CD4-positive, alpha-beta T cell treated with Interleukin-15 for 4 hours (primary cell): ENCODE measurements at regions not wholly inside any gene's neighbourhood (a gene's known extent, or its start where the extent isn't known, plus 50 kb on each side); places are given as distances from the start of the nearest gene placed in this dataset.

Experiments used
- DNase-seq: peaks from one replicate; pipeline ENCODE4 v3.0.0-alpha.2; 2020; ENCODE audit warnings: low spot score

- DNase-seq, result no peak
Observed at GRCh38 chr7:68438016-68438415, 1160.3 kb upstream of the AUTS2 start.

DNA sequence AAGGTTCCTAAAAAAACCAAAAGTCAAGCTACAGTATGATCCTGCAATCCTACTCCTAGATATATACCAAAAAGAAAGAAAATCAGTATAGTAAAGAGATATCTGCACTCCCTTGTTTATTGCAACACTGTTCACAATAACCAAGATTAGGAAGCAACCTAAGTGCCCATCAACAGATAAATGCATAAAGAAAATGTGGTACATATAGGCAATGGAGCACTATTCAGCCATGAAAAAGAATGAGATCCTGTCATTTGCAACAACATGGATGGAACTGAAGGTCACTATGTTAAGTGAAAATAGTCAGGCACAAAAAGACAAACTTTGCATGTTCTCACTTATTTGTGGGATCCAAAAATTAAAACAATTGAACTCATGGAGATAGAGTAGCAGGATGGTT is 1159.5 kb upstream of the AUTS2 start:
- DNase-seq, result no peak

DNA sequence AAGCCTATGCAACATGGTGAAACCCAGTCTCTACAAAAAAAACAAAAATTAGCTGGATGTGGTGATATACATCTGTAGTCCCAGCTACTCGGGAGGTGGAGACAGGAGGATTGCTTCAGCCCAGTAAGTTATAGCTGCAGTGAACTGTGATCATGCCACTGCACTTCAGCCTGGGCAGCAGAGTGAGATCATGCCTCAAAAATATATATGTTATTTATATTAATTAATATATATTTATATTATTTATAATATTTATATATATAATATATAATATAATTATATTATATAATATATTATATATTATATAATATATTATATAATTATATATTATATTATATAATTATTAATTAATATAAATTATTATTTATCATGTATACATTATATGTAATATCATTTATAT is 1158.4 kb upstream of the AUTS2 start:
- no peak for DNase-seq

GRCh38 chr7:68440866-68441265 is 1157.4 kb upstream of the AUTS2 start:
- no peak for DNase-seq

GRCh38 chr7:68441645-68442044 is 1156.6 kb upstream of the AUTS2 start:
- DNase-seq, result no peak

GRCh38 chr7:68442931-68443631 is 1155.2 kb upstream of the AUTS2 start:
- no peak for DNase-seq

- no peak for DNase-seq
Observed at GRCh38 chr7:68444042-68444441, 1154.2 kb upstream of the AUTS2 start.

DNA sequence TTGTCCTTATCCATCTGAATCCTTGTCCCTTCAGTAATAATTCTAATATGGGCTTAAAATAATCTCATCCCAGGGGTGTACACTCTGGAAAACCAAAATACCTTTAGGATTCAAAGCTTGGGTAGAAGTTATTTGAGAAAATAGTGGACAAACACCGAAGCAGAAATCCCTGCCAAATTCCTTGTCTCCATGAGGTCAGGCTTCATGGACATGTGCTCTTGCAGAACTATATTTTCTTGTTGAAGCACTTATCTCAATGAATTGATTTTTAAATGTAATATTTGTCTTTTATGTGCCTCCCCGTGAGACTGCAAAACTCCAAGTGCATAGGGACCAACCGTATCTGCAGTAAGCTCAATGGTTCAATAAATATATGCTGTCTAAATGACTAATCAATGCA is 1153.3 kb upstream of the AUTS2 start:
- DNase-seq, result no peak

- DNase-seq, result no peak
Observed at GRCh38 chr7:68446183-68446582, 1152.1 kb upstream of the AUTS2 start.

- no peak for DNase-seq
Observed at GRCh38 chr7:68449099-68449498, 1149.2 kb upstream of the AUTS2 start.

DNA sequence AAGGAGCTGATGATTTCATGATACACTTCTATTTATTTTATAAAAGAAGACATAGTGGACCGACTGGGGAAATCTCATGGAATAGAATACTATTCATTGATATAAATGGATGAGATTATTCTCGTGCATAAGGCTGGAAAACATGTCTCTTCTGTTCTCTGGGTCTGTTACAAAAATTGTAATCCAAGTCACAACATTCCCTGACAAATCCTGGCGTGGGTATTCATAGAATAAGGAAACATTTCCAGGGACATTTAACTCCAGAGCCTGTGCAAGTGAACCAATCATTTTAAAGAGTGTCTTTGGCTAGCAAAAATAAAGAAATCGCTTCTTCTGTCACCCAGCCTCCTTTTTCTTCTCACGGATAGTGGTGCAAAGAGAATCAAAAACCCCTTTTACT is 1148.5 kb upstream of the AUTS2 start:
- no peak for DNase-seq

- DNase-seq, result no peak
Observed at GRCh38 chr7:68454931-68455330, 1143.3 kb upstream of the AUTS2 start.

- DNase-seq, result no peak
Observed at GRCh38 chr7:68456469-68456868, 1141.8 kb upstream of the AUTS2 start.

DNA sequence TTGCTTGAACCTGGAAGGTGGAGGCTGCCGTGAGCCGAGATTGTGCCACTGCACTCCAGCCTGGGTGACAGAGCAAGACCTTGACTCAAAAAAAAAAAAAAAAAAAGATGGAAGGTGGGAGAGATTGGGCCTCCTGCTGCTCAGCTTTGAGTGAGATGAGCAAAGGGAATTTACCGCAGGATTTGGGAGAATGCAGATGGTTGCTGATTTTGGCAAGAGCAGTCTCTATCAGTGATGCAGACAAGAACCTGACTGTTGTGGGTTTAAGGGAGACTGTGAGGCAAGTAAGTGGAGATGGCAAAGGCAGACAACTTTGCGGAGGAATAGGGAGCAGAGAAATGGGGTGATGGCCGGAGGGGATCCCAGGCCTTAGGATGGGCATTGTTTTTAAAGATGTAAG is 1140.8 kb upstream of the AUTS2 start:
- DNase-seq, result no peak

- no peak for DNase-seq
Observed at GRCh38 chr7:68458010-68458908, 1140.0 kb upstream of the AUTS2 start.

- DNase-seq, result no peak
Observed at GRCh38 chr7:68461430-68461829, 1136.8 kb upstream of the AUTS2 start.

GRCh38 chr7:68470836-68471435 is 1127.3 kb upstream of the AUTS2 start:
- DNase-seq, result no peak

- no peak for DNase-seq
Observed at GRCh38 chr7:68472688-68473087, 1125.6 kb upstream of the AUTS2 start.

- no peak for DNase-seq
Observed at GRCh38 chr7:68474661-68475216, 1123.5 kb upstream of the AUTS2 start.

GRCh38 chr7:68476966-68477365 is 1121.3 kb upstream of the AUTS2 start:
- DNase-seq, result no peak

DNA sequence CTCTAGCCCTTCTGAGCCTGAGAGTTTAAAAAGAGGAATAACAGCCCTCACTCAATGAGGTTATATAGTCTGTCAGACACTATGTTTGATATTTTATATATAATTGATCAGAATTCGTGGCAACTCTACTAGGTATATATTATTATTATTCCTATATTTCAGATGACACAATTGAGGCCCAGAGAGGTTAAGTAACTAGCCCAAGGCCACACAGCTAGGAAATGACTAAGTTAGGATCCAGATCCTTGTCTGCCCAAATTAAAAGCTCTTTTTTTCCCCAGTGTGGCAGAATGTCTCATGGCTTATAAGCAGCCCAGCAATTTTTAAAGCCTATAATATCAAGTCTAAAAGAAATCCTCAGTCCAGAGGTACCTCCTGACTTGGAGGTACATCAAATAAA is 1119.9 kb upstream of the AUTS2 start:
- DNase-seq, result no peak

DNA sequence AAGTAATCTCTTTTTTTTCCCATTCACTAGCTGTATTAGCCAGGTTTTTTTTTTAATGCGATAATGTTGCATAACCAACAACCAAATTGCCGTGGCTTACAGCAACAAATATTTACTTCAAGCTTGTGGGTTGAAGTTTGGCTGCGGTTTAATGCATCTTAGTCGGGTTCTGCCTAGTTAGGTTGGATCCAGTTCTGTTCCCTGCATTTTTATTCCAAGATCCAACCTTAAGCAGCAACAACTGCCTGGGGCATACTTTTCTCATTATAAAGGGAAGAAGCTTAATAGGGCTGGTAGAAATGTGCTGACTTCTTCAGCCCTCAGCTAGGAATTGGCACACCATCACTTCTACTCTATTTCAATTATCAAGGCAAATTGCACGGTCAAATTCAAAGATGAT is 1115.5 kb upstream of the AUTS2 start:
- DNase-seq, result no peak

- no peak for DNase-seq
Observed at GRCh38 chr7:68484731-68485130, 1113.5 kb upstream of the AUTS2 start.
